HCT116 (cell line): ENCODE measurements at regions not wholly inside any gene's neighbourhood (a gene's known extent, or its start where the extent isn't known, plus 50 kb on each side); places are given as distances from the start of the nearest gene placed in this dataset.

Experiments
- ATAC-seq: fragments of 200-7000 bp; cut with Tn5 transposase; 2 replicates; pipeline ENCODE4 v1.9.1; 2020; ENCODE audit warnings: mild to moderate bottlenecking, moderate library complexity
- BruUV-seq: library from RNA; stranded (reverse); fragments of 400-500 nt; replicated peaks from 2 replicates; lab custom pipeline; 2021; lab: Mats Ljungman, UMichigan
- CTCF ChIA-PET: fragments of 300-600 bp; sonication (Branson Sonifier 250); formaldehyde crosslinking; loops from one replicate; lab custom pipeline; 2021; ENCODE audit warnings: antibody characterized with exemption; lab: Charles Lee
- POLR2A ChIA-PET: fragments of 300-600, 350-600 bp; sonication (Branson Sonifier 250); formaldehyde crosslinking; loops from one replicate; lab custom pipeline; 2021; ENCODE audit warnings: antibody characterized with exemption; lab: Charles Lee
- RAD21 ChIA-PET, 2 experiments: fragments of 300-600 bp; sonication (Branson Sonifier 250); formaldehyde crosslinking; loops; one replicate each; lab custom pipeline; 2023; ENCODE audit warnings: low total read pairs in 2 of 2; ENCODE audit not compliant: uncharacterized antibody in 2 of 2, unreplicated experiment in 2 of 2, low non-redundant PET in 1 of 2; lab: Charles Lee
- DNase-seq: peaks from one replicate; pipeline ENCODE4 v3.0.0-alpha.2; 2010; ENCODE audit warnings: low read depth, low spot score
- H2AFZ ChIP-seq: fragments of 200-600 bp; shearing (Covaris generic), sonication (generic); 2 replicates; pipeline ENCODE4 v1.6.1; 2017; ENCODE audit warnings: low read depth, mixed run types, mixed read lengths, antibody characterized with exemption, low read length; ENCODE audit not compliant: poor library complexity, severe bottlenecking
- H3K27ac ChIP-seq: 2 replicates; pipeline ENCODE4 v1.5.1; 2012; ENCODE audit warnings: low read depth, low read length
- H3K27me3 ChIP-seq: fragments of 200-600 bp; sonication (generic); 2 replicates; pipeline ENCODE4 v1.6.1; 2016; ENCODE audit warnings: mixed run types, low read length, mixed read lengths; ENCODE audit not compliant: insufficient read depth
- H3K36me3 ChIP-seq, 2 experiments: fragments of 200-500 bp in 1 of 2; fragments of 200-600 bp in 1 of 2; sonication (Bioruptor generic) in 1 of 2; sonication (generic) in 1 of 2; 2 replicates each; pipeline versions ENCODE4 v1.5.1 to v1.6.1; 2014 to 2016; ENCODE audit warnings: low read length in 2 of 2, inconsistent platforms in 1 of 2, mixed read lengths in 1 of 2, mixed run types in 1 of 2; ENCODE audit not compliant: insufficient read depth in 2 of 2, control insufficient read depth in 1 of 2
- H3K4me1 ChIP-seq, 2 experiments: fragments of 200-600 bp in 1 of 2; sonication (generic) in 1 of 2; 2 replicates each; pipeline versions ENCODE4 v1.5.1 to v1.6.1; 2012 to 2017; ENCODE audit warnings: low read length in 2 of 2, inconsistent platforms in 1 of 2, mild to moderate bottlenecking in 1 of 2, mixed read lengths in 1 of 2, mixed run types in 1 of 2, moderate library complexity in 1 of 2; ENCODE audit not compliant: insufficient read depth in 2 of 2, control insufficient read depth in 1 of 2
- H3K4me2 ChIP-seq: fragments of 200-600 bp; sonication (generic); 2 replicates; pipeline ENCODE4 v1.6.1; 2017; ENCODE audit warnings: mixed run types, low read length, mixed read lengths
- H3K4me3 ChIP-seq, 2 experiments: fragments of 200-600 bp in 1 of 2; sonication (generic) in 1 of 2; replicated peaks in 1 of 2; 2 replicates each; pipeline ENCODE4 v1.5.1; 2011 to 2016; ENCODE audit warnings: low read length in 2 of 2, control low read depth in 1 of 2, low read depth in 1 of 2, mild to moderate bottlenecking in 1 of 2, mixed read lengths in 1 of 2, mixed run types in 1 of 2
- H3K79me2 ChIP-seq: fragments of 200-600 bp; sonication (generic); 2 replicates; pipeline ENCODE4 v1.6.1; 2017; ENCODE audit warnings: mild to moderate bottlenecking, mixed run types, low read length, moderate library complexity, mixed read lengths; ENCODE audit not compliant: insufficient read depth
- H3K9ac ChIP-seq: fragments of 200-600 bp; sonication (generic); 2 replicates; pipeline ENCODE4 v1.6.1; 2016; ENCODE audit warnings: low read length, mixed read lengths
- H3K9me2 ChIP-seq: fragments of 200-600 bp; sonication (generic), shearing (Covaris generic); 2 replicates; pipeline ENCODE4 v1.6.1; 2017; ENCODE audit warnings: mixed run types, mild to moderate bottlenecking, moderate library complexity; ENCODE audit not compliant: insufficient read depth
- H3K9me3 ChIP-seq, 2 experiments: fragments of 200-500 bp in 1 of 2; fragments of 200-600 bp in 1 of 2; sonication (Bioruptor generic) in 1 of 2; sonication (generic) in 1 of 2; 2 replicates each; pipeline ENCODE4 v1.6.1; 2014 to 2017; ENCODE audit warnings: low read length in 2 of 2, mixed read lengths in 2 of 2, inconsistent platforms in 1 of 2, low read depth in 1 of 2, mild to moderate bottlenecking in 1 of 2, mixed run types in 1 of 2, moderate library complexity in 1 of 2; ENCODE audit not compliant: control insufficient read depth in 1 of 2, insufficient read depth in 1 of 2
- H4K20me1 ChIP-seq: fragments of 200-600 bp; sonication (generic), shearing (Covaris generic); 2 replicates; pipeline ENCODE4 v1.6.1; 2017; ENCODE audit warnings: mixed run types, mild to moderate bottlenecking, moderate library complexity; ENCODE audit not compliant: insufficient read depth
- CBX3 ChIP-seq: IDR thresholded peaks from 2 replicates; pipeline ENCODE4 v1.6.1; 2012; ENCODE audit warnings: low read depth
- CEBPB ChIP-seq: IDR thresholded peaks from 2 replicates; pipeline ENCODE4 v1.6.1; 2012; ENCODE audit warnings: low read depth
- EGR1 ChIP-seq: IDR thresholded peaks from 2 replicates; pipeline ENCODE4 v1.6.1; 2012; ENCODE audit warnings: low read depth
- EZH2 ChIP-seq: fragments of 200-600 bp; sonication (generic); IDR thresholded peaks from 2 replicates; pipeline ENCODE4 v1.6.1; 2017; ENCODE audit warnings: antibody characterized with exemption, mixed run types
- JUND ChIP-seq: IDR thresholded peaks from 2 replicates; pipeline ENCODE4 v1.6.1; 2012
- MAX ChIP-seq: IDR thresholded peaks from 2 replicates; pipeline ENCODE4 v1.6.1; 2012
- POLR2A ChIP-seq: IDR thresholded peaks from 2 replicates; pipeline ENCODE4 v1.7.0; 2011; ENCODE audit warnings: borderline replicate concordance; ENCODE audit not compliant: insufficient read depth, insufficient read length; ENCODE audit errors: extremely low read depth
- POLR2AphosphoS5 ChIP-seq: IDR thresholded peaks from 2 replicates; pipeline ENCODE4 v1.6.1; 2011; ENCODE audit warnings: mild to moderate bottlenecking, low read depth, low read length, moderate library complexity
- RAD21 ChIP-seq: IDR thresholded peaks from 2 replicates; pipeline ENCODE4 v1.6.1; 2012; ENCODE audit warnings: low read depth, mild to moderate bottlenecking
- SP1 ChIP-seq: IDR thresholded peaks from 2 replicates; pipeline ENCODE4 v1.6.1; 2012; ENCODE audit warnings: low read depth
- TCF7L2 ChIP-seq: IDR thresholded peaks from 2 replicates; pipeline ENCODE4 v1.7.0; 2011; ENCODE audit warnings: borderline replicate concordance, inconsistent platforms; ENCODE audit not compliant: insufficient read depth, insufficient read length; ENCODE audit errors: extremely low read depth
- intact Hi-C: fragments of 100-400 bp; cut with micrococcal nuclease; formaldehyde crosslinking; loops from 2 replicates; pipeline ENCODE4 v1.10.0; 2022
- TF ChIP-seq, protein P1 (sequence below): IDR thresholded peaks from 2 replicates; pipeline ENCODE4 v1.6.1; 2011; ENCODE audit warnings: mild to moderate bottlenecking, low read length, moderate library complexity; ENCODE audit not compliant: insufficient replicate concordance; ENCODE audit errors: extremely low read depth
- TF ChIP-seq, protein P2 (sequence below): IDR thresholded peaks from 2 replicates; pipeline ENCODE4 v1.6.1; 2012; ENCODE audit warnings: low read depth
- TF ChIP-seq, protein P3 (sequence below), 3 experiments: fragments of 200-600 bp in 1 of 3; sonication (generic) in 1 of 3; IDR thresholded peaks in 2 of 3; conservative IDR thresholded peaks in 1 of 3; 2 replicates each; pipeline ENCODE4 v1.5.1; 2012 to 2017; ENCODE audit warnings: low read depth in 2 of 3, low read length in 2 of 3, antibody characterized with exemption in 1 of 3, borderline replicate concordance in 1 of 3, control low read depth in 1 of 3, mild to moderate bottlenecking in 1 of 3, mixed read lengths in 1 of 3, mixed run types in 1 of 3, moderate library complexity in 1 of 3; ENCODE audit not compliant: insufficient read depth in 1 of 3

DNA sequence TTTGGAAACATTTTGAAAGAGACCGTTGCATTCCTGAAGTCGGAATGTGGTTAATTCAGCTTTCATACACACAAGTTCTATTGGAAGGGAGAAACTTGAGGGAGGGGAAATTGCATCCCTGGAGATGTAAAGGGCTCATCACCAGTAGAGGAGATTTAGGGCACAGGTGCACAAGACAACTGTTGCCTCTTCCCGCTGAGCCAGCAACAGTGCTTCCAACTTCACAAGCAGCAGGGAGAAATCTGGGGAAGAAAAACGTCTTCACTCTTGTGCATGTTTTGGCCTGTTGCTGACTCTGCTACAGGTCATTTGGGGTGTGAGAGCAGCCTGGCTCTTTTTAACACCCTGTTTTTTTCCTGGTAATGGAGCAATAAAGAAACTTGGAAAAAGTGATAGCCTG, 277.9 kb downstream of the GAS1 start:
- TF ChIP-seq RAD21: no peak
- no peak for TF ChIP-seq JUND
- no peak for TF ChIP-seq MAX
- TF ChIP-seq EGR1: no peak
- intact Hi-C loops: no loop called here
- Histone ChIP-seq H3K4me3 (no peak overlapping the region), H3K79me2 (no peaks in the 10 kb centered on the region), H4K20me1 (no peaks in the 10 kb centered on the region), H3K9ac (no peak overlapping the region), H2AFZ (no peak overlapping the region), H3K9me2 (no peaks in the 10 kb centered on the region), H3K36me3 (no peaks in the 10 kb centered on the region), H3K9me3 (no peaks in the 10 kb centered on the region), H3K4me2 (no peak overlapping the region), H3K4me1 (no peaks in the 10 kb centered on the region), H3K27me3 (peaks cover 44% of the 10 kb centered on the region), H3K27ac (no peak overlapping the region)
- BruUV-seq: no TSS peak
- ChIA-PET RAD21 (no interaction called here), POLR2A (no interaction called here), CTCF (no interaction called here)
- ATAC-seq (no peak), DNase-seq (no peak)

GRCh38 chr9:86668488-86668887, 278.8 kb downstream of the GAS1 start:
- POLR2A ChIA-PET: no interaction called here
- TF ChIP-seq, protein P1, sequence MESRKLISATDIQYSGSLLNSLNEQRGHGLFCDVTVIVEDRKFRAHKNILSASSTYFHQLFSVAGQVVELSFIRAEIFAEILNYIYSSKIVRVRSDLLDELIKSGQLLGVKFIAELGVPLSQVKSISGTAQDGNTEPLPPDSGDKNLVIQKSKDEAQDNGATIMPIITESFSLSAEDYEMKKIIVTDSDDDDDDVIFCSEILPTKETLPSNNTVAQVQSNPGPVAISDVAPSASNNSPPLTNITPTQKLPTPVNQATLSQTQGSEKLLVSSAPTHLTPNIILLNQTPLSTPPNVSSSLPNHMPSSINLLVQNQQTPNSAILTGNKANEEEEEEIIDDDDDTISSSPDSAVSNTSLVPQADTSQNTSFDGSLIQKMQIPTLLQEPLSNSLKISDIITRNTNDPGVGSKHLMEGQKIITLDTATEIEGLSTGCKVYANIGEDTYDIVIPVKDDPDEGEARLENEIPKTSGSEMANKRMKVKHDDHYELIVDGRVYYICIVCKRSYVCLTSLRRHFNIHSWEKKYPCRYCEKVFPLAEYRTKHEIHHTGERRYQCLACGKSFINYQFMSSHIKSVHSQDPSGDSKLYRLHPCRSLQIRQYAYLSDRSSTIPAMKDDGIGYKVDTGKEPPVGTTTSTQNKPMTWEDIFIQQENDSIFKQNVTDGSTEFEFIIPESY: no peak
- TF ChIP-seq SP1 (no peak), CBX3 (no peak), CEBPB (no peak), EZH2 (no peak), POLR2A (no peak), TCF7L2 (no peak), RAD21 (no peak), POLR2AphosphoS5 (no peak), JUND (no peak)
- TF ChIP-seq, protein P2, sequence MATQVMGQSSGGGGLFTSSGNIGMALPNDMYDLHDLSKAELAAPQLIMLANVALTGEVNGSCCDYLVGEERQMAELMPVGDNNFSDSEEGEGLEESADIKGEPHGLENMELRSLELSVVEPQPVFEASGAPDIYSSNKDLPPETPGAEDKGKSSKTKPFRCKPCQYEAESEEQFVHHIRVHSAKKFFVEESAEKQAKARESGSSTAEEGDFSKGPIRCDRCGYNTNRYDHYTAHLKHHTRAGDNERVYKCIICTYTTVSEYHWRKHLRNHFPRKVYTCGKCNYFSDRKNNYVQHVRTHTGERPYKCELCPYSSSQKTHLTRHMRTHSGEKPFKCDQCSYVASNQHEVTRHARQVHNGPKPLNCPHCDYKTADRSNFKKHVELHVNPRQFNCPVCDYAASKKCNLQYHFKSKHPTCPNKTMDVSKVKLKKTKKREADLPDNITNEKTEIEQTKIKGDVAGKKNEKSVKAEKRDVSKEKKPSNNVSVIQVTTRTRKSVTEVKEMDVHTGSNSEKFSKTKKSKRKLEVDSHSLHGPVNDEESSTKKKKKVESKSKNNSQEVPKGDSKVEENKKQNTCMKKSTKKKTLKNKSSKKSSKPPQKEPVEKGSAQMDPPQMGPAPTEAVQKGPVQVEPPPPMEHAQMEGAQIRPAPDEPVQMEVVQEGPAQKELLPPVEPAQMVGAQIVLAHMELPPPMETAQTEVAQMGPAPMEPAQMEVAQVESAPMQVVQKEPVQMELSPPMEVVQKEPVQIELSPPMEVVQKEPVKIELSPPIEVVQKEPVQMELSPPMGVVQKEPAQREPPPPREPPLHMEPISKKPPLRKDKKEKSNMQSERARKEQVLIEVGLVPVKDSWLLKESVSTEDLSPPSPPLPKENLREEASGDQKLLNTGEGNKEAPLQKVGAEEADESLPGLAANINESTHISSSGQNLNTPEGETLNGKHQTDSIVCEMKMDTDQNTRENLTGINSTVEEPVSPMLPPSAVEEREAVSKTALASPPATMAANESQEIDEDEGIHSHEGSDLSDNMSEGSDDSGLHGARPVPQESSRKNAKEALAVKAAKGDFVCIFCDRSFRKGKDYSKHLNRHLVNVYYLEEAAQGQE: no peak
- TF ChIP-seq, protein P3, sequence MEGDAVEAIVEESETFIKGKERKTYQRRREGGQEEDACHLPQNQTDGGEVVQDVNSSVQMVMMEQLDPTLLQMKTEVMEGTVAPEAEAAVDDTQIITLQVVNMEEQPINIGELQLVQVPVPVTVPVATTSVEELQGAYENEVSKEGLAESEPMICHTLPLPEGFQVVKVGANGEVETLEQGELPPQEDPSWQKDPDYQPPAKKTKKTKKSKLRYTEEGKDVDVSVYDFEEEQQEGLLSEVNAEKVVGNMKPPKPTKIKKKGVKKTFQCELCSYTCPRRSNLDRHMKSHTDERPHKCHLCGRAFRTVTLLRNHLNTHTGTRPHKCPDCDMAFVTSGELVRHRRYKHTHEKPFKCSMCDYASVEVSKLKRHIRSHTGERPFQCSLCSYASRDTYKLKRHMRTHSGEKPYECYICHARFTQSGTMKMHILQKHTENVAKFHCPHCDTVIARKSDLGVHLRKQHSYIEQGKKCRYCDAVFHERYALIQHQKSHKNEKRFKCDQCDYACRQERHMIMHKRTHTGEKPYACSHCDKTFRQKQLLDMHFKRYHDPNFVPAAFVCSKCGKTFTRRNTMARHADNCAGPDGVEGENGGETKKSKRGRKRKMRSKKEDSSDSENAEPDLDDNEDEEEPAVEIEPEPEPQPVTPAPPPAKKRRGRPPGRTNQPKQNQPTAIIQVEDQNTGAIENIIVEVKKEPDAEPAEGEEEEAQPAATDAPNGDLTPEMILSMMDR (IDR thresholded peaks at IDR 0.05 in 2 of 3, conservative IDR thresholded peaks at IDR 0.05 in 1 of 3; ENCODE audit: borderline replicate concordance in 1 of 3, insufficient read depth in 1 of 3, low read depth in 2 of 3, low read length in 2 of 3): no peak

More at GRCh38 chr9:86668488-86668887, 278.8 kb downstream of the GAS1 start:
- no peak overlapping the region for H3K9ac ChIP-seq
- H4K20me1 ChIP-seq: no peaks in the 10 kb centered on the region
- ChIA-PET RAD21 (no interaction called here), CTCF (no interaction called here)
- H3K9me2 ChIP-seq: no peaks in the 10 kb centered on the region
- H3K4me1 ChIP-seq: no peaks in the 10 kb centered on the region
- intact Hi-C loops: no loop called here
- H3K79me2 ChIP-seq: no peaks in the 10 kb centered on the region
- peaks cover 45% of the 10 kb centered on the region for H3K27me3 ChIP-seq
- no peak overlapping the region for H2AFZ ChIP-seq
- H3K9me3 ChIP-seq: no peaks in the 10 kb centered on the region
- no TSS peak for BruUV-seq
- no peak overlapping the region for H3K27ac ChIP-seq
- no peak overlapping the region for H3K4me3 ChIP-seq
- ATAC-seq: no peak
- no peaks in the 10 kb centered on the region for H3K36me3 ChIP-seq
- no peak for DNase-seq
- no peak overlapping the region for H3K4me2 ChIP-seq
